HFF-Myc (cell line): ENCODE measurements at regions not wholly inside any gene's neighbourhood (a gene's known extent, or its start where the extent isn't known, plus 50 kb on each side); places are given as distances from the start of the nearest gene placed in this dataset.

Source experiments
- DNase-seq: peaks from one replicate; pipeline ENCODE4 v3.0.0-alpha.2; 2011; ENCODE audit warnings: low read depth; ENCODE audit errors: extremely low read depth
- H3K4me3 ChIP-seq: replicated peaks from 2 replicates; pipeline ENCODE4 v1.5.1; 2011; ENCODE audit warnings: low read depth, mild to moderate bottlenecking, control low read depth, low read length
- TF ChIP-seq, protein P1 (sequence below): IDR thresholded peaks from 2 replicates; pipeline ENCODE4 v1.5.1; 2012; ENCODE audit warnings: mild to moderate bottlenecking, low read depth, low read length, control low read depth; ENCODE audit errors: missing control alignments

DNA sequence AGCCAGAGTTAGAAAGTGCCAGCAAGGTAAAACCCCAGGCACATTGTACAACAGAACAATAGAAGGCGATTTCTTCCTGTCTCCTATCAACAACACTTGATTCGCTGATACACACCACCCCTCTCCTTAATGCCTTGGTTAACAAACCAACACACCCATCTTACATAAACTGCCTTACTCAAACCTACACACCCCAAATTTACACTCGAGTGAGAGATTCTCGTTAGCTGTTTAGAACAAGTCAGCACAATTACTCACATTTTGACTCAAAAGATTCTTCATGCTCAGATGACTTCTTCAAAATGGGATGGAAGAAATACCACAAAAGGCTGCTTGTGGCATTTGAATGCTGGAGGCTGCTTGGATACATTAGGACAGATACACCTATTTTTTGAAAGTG lies 80.0 kb upstream of the FOXQ1 start:
- TF ChIP-seq, protein P1, sequence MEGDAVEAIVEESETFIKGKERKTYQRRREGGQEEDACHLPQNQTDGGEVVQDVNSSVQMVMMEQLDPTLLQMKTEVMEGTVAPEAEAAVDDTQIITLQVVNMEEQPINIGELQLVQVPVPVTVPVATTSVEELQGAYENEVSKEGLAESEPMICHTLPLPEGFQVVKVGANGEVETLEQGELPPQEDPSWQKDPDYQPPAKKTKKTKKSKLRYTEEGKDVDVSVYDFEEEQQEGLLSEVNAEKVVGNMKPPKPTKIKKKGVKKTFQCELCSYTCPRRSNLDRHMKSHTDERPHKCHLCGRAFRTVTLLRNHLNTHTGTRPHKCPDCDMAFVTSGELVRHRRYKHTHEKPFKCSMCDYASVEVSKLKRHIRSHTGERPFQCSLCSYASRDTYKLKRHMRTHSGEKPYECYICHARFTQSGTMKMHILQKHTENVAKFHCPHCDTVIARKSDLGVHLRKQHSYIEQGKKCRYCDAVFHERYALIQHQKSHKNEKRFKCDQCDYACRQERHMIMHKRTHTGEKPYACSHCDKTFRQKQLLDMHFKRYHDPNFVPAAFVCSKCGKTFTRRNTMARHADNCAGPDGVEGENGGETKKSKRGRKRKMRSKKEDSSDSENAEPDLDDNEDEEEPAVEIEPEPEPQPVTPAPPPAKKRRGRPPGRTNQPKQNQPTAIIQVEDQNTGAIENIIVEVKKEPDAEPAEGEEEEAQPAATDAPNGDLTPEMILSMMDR, result no peak
- no peak for DNase-seq

DNA sequence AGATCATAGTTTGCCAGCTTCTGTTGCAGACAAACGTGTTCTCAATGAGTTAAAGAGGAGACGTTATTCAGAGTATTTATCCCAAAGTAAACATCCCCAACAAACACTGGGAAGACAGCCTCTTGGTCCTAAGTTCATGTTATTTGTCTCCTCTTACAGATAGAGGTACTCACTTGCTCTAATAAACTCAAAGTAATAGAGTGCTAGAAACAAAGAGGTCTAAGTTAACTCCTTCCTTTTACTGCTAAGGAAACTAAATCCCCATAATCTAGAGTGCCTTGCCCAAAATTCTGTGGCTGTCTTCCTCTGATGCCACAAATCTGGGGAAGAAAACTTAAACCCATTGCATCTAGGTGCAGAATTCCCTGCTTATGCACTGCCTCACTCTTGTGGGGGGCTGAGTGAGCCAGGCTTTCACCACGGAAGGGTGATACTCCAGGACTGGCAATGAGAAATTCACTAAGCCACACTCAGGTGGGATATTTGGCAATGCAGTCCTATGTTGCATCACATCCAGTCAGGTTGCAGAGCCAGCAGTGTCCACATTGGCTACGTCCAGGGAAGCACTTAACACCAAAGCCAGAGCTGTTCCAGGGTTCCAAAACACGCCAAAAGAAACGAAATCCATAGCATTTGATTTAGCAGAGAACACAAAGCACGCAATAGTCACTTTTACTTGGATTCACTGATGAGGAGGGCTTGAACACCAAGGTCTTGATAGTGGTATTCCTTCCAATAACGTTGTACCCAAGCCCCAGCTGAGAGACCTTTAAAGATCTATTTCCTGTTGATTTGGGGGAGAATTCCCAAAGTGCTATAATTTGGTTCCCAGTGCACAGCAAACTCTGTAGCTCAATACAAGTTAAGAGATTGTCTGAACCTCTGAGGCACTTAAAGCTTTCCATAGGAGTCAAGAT lies 81.0 kb upstream of the FOXQ1 start:
- H3K4me3 ChIP-seq, result no peak overlapping the region
- no peak for DNase-seq
- TF ChIP-seq, protein P1, result no peak

More for the DNA sequence above, 80.0 kb upstream of the FOXQ1 start:
- H3K4me3 ChIP-seq, result no peak overlapping the region

DNA sequence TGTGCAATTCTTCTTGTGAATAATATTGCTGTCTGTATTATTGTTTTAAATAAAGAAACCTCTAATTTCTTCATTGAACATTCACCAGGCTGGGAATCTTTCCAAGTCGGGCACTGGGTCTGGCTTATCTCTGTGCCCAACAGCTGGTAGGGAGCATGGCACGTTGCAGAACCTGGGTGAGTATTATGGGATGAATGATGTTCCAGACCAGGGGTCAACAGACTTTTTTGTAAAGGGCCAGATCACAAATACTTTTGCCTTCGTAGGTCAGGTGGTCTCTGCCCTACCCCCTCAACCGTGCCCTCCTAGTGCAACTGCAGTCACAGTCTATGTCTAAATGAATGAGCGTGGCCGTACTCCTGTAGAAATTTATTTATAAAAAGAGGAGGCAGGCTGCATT lies 81.6 kb upstream of the FOXQ1 start:
- H3K4me3 ChIP-seq, result no peak overlapping the region
- no peak for DNase-seq
- TF ChIP-seq, protein P1, result no peak

DNA sequence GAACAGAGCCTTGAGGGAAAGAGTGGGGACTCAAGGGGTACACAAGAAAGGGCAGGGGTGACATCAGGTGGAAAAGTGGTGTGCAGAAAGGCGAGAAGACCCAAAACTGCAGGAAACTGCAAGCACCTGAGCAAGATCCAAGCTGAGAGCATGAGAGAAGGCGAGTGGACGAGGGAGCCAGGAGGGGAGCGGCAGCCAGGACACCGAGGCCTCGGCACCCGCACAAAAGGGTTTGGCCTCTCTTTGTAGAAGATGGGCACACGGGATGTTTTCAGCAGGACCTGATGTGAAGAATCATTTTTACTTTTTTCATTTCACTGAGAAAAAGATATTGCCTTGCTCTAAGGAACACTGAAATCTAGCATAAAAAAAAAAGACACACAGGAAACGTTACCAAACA lies 82.1 kb upstream of the FOXQ1 start:
- TF ChIP-seq, protein P1, result no peak
- H3K4me3 ChIP-seq, result no peak overlapping the region
- no peak for DNase-seq

DNA sequence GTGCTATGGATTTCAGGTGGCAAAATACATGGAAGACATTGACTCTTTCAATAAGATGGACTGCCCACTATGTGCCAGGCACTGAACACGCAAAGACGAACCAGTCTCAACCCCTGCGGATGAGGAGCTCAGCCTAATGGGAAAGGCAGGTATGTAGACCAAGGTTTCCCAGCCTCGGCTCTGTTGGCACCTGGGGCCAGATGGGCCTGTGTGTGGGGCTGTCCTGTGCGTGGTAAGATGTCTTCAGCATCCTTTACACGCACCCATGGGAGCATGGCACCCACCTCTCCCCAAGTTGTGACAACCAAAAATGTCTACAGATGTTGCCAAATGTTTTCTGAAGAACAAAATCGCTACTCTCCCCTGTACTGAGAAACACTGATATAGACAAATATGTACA lies 82.6 kb upstream of the FOXQ1 start:
- TF ChIP-seq, protein P1, result no peak
- no peak for DNase-seq
- H3K4me3 ChIP-seq, result no peak overlapping the region

DNA sequence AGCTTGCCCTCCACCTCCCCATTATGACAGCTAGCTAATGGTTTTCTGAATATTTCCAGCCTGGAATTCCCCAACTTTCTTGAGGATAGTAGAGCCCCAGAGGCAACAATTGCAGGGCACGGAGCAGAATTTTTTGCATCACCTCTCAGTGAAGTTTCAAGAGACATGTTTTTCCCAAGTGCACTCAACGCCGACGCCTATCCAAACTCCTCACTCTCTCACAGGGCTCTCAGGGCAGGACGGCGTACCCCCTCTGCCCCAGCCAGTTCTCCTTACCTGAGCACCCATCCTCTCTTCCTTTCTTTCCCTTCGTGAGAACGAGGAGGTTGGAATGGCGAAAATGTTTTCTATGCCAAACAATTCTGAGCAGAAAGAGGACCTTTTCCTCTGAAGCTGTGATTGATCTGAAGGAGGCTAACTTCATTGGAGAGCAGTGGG lies 83.1 kb upstream of the FOXQ1 start:
- TF ChIP-seq, protein P1, result no peak
- DNase-seq, result no peak
- H3K4me3 ChIP-seq, result no peak overlapping the region
